ENCODE measurements at regions not wholly inside any gene's neighbourhood (a gene's known extent, or its start where the extent isn't known, plus 50 kb on each side); places are given as distances from the start of the nearest gene placed in this dataset.

- no peak for DNase-seq (ENCODE audit: extremely low spot score, insufficient read length, low read depth)
- FAIRE-seq, result no peak
Observed at GRCh38 chr3:135812057-135812456, 153.5 kb upstream of the PPP2R3A start.

GRCh38 chr3:135834465-135834864 lies 131.1 kb upstream of the PPP2R3A start:
- FAIRE-seq, result no peak
- no peak for DNase-seq (ENCODE audit: extremely low spot score, insufficient read length, low read depth)

DNA sequence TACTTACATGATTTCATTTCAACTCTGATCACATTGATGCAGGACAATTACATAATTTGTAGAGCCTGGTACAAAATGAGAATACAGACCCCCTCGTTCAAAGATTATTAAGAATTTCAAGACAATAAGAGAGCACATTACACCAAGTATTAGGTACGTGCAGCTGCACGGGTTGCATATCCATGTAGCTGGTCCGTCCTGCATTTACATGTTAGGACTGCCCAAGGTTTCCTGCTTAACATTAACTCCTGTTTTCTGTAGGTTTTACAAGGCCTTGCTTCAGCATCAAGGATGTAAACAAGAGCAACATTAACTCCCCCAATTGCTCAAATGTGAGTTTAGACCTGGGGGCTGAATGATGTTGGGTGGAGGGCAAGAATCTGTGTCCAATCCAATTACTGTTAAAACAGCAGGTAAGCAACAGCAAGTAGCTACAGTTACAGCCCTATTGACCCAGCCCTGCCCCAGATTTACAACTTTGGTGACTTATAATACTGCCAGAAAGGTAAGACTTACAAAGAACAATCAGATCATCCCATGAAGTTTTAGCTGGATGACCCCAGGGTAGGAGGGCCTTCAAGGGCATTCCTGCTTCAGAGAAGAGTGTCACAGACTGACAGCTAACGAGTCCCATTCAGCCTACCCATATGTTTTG lies 127.4 kb upstream of the PPP2R3A start:
- DNase-seq (ENCODE audit: extremely low spot score, insufficient read length, low read depth) (no peak), FAIRE-seq (no peak)

DNA sequence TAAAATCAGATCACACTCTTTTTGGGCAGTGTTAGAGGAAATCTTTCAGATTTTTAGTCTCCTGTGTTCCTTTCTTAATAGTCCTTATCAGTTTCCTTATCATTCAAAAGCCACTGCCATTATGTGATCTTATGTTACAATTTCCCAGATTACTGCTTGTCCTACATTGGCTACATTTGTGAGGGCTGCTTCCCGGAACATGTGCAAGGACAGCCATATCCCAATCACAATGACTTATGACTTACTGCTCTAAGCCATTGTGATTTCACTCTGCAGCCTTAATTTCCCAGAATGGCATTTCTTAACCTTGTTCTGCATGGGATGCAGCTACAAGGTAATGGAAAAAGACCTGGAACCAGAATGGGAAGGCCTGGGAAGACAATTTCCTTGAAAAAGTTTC lies 125.1 kb upstream of the PPP2R3A start:
- DNase-seq (ENCODE audit: extremely low spot score, insufficient read length, low read depth) (no peak), FAIRE-seq (no peak)

DNA sequence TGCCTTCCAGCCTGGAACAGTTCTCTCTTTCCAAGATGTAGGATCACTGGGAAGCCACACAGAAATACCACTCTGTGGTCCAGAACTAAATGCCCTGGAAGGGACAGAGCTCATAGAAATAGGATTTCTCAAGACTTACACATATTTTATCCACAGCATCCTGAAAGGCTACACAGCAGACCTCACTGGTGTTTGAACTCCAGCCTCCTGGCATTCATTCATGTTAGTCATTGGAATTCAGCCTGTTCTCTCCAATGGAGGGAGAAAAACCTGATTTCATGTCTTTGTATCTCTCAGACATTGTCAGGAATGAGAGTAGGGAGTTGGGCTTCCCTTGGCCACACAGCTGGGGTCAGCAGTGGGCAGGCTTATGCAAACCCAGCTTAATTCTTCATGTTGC lies 121.1 kb upstream of the PPP2R3A start:
- DNase-seq (ENCODE audit: extremely low spot score, insufficient read length, low read depth), result no peak
- FAIRE-seq, result no peak

- DNase-seq (ENCODE audit: extremely low spot score, insufficient read length, low read depth), result no peak
- FAIRE-seq, result no peak
Observed at GRCh38 chr3:135848051-135848450, 117.5 kb upstream of the PPP2R3A start.

DNA sequence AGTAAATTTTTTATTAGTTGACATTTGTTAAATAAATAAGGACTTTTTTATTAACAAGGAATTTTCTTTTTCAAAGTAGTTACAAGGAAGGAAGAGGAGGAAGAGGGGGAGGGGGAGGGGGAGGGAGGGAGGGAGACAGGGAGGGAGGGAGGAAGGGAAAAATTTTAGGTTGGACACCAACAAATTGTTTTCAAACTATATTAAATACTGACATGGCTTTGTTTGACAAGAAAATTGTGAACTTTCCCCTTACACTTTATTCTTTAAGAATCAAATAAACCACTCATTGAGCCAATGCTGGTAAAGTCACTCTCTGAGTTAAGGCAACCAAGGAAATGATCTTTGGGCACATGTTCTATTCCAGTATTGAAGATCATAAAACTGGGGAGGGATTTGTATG lies 115.7 kb upstream of the PPP2R3A start:
- FAIRE-seq (no peak), DNase-seq (ENCODE audit: extremely low spot score, insufficient read length, low read depth) (no peak)

DNA sequence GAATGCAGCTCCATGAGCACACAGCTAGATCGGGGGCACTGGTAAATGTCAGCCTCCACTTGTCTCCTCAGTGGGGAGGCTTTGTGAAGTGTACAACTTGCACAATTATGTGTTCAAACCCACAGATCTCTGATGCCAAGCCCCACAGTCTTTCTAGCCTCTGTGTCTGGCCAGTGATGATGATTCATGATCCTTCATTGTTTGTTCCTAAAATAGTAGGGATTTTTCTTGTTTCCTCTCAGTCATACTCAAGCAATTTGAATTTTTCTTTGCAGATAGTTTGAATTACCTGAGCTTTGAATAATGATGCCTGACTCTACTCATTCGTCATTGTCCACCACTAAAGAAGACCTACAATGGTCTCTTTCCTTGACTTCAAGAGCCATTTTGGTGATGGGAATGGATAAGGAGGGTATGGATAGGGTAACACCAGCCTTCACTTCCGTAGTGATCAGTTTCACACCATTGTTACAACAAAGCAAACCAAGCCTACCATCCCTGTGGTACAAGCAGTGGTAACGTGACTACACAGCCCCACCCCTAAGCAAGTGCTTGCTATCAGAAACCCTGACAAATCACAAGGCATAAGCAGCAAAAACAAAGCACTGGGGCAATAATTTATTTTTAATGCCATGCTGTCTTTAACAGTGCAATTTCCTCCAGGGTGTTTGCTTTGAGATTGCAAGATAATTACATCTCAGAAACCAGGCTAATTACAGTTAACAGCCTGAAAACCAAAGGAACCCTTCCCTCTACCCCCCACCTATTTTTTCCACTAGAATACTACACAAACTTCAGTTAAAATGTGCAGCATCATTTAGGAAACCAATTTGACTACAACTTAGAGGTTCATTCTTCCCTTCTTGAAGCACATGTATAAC lies 114.1 kb upstream of the PPP2R3A start:
- DNase-seq (ENCODE audit: extremely low spot score, insufficient read length, low read depth), result no peak
- FAIRE-seq, result no peak

DNA sequence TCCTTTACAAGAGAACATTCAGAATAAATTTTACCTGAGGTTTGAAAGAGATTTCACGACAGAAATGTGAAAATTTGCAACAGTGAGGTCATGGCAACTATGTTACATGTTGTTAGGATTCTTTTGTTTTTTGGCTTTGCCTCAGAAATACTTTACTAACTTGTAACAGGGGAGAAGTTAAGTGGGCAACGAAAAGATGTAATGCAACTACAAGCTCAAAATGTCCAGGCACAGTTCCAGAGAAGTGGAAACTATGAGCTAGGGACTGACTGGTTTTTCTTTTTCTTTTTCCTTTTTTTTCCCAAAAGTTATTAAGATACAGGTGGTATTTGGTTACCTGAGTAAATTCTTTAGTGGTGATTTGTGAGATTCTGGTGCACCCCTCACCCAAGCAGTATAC lies 111.5 kb upstream of the PPP2R3A start:
- DNase-seq (ENCODE audit: extremely low spot score, insufficient read length, low read depth) (no peak), FAIRE-seq (no peak)

DNA sequence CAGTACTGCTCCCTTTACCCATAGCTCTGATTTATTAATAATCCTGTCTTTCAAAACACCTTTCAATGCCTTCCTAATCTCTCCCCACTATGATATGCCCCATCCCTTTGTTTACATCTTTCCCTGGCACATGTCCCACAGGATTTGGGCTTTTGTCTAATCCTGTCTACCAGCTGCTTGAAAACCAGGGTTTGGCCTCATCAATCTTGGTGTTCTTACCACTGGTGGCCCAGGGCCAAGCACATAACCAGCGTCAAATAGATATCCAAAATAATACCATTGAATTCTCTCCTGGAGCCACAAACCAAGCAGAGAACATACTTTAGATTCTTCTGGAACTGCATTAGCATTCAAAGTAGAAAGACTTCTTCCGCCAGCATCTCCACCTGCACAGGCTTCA lies 104.8 kb upstream of the PPP2R3A start:
- DNase-seq (ENCODE audit: extremely low spot score, insufficient read length, low read depth) (no peak), FAIRE-seq (no peak)

GRCh38 chr3:135862361-135862760 lies 103.2 kb upstream of the PPP2R3A start:
- DNase-seq (ENCODE audit: extremely low spot score, insufficient read length, low read depth), result no peak
- FAIRE-seq, result no peak

- FAIRE-seq, result no peak
Observed at GRCh38 chr3:135864060-135864459, 101.5 kb upstream of the PPP2R3A start.

GRCh38 chr3:135865085-135865484 lies 100.4 kb upstream of the PPP2R3A start:
- DNase-seq (ENCODE audit: extremely low spot score, insufficient read length, low read depth) (no peak), FAIRE-seq (no peak)

More at GRCh38 chr3:135864060-135864459, 101.5 kb upstream of the PPP2R3A start:
- no peak for DNase-seq (ENCODE audit: extremely low spot score, insufficient read length, low read depth)

- DNase-seq (ENCODE audit: extremely low spot score, insufficient read length, low read depth) (no peak), FAIRE-seq (no peak)
Observed at GRCh38 chr3:135865553-135865952, 100.0 kb upstream of the PPP2R3A start.

GRCh38 chr3:135867911-135868310 lies 97.6 kb upstream of the PPP2R3A start:
- DNase-seq (ENCODE audit: extremely low spot score, insufficient read length, low read depth), result no peak
- FAIRE-seq, result no peak

- DNase-seq (ENCODE audit: extremely low spot score, insufficient read length, low read depth) (no peak), FAIRE-seq (no peak)
Observed at GRCh38 chr3:135868801-135869200, 96.7 kb upstream of the PPP2R3A start.

DNA sequence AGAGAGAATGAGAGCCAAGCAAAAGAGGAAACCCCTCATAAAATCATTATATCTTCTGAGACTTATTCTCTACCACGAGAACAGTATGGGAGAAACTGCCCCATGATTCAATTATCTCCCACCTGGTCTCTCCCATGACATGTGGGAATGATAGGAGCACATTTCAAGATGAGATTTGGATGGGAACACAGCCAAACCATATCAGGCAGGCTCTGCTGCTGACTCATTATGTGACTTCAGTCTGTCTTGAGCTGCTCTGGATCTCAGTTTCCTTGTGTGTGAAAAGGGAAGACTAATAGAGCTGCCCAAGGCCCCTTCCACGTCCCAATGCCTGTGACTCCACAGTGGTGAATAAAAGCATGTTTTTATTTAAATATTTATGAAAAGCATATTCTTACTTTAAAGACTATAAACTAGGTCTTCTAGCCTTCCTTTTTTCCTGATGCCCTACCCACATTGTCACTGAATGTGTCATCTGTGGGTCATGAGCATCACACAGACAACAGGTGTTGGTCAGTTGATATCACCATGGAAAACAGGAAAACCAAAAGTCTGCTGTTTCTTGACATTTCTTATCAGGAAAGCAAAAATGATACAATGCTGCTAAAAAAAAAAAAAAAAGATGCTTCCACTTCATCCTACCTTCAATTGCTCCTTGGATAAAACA lies 96.0 kb upstream of the PPP2R3A start:
- no peak for FAIRE-seq

DNA sequence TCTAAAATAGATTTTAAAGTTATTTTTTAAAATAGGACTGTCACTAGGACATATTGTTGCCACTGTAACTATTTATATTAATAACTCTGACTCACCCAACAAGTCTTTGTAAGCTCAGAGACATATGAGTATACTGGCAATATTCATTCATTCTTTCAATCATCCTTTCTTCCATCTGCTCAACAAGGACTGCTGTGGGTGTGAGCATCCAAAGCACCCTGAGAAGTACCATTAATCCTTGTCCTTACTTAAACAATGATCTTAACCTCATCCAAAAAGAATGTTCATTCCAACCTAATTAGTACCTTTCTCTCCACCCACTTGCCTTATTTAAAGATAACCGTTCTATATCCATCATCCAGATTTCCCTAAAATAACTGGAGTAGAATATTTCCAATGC lies 94.2 kb upstream of the PPP2R3A start:
- DNase-seq (ENCODE audit: extremely low spot score, insufficient read length, low read depth) (no peak), FAIRE-seq (no peak)

More for the DNA sequence above, 96.0 kb upstream of the PPP2R3A start:
- no peak for DNase-seq (ENCODE audit: extremely low spot score, insufficient read length, low read depth)

DNA sequence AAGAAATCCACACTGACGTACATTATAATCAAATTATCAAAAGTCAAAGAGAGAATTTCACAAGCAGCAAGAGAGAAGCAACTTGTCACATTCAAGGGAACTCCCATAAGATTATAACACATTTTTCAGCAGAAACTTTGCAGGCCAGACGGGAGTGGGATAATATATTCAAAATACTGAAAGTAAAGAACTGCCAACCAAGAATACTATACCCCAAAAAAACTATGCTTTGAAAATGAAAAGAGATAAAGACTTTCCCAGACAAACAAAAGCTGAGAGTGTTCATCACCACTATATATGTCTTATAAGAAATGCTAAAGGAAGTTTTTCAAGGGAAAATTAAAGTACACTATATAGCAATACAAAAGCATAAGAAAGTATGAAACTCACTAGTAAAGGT lies 91.5 kb upstream of the PPP2R3A start:
- DNase-seq (ENCODE audit: extremely low spot score, insufficient read length, low read depth) (no peak), FAIRE-seq (no peak)

DNA sequence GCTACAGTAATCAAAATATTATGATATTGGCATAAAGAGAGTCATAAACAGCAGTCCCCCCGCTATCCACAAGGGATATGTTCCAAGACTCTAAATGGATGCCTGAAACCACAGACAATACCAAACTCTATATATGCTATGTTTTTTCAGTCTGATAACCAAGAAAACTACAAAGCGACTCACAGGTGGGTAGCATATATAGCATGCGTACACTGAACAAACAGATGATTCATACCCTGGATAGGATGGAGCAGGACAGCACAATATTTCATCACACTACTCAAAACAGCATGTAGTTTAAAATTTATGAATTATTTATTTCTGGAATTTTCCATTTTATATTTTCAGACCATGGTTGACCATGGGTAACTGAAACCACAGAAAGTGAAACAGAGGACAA lies 87.0 kb upstream of the PPP2R3A start:
- FAIRE-seq (no peak), DNase-seq (ENCODE audit: extremely low spot score, insufficient read length, low read depth) (no peak)

GRCh38 chr3:135885885-135886284 lies 79.6 kb upstream of the PPP2R3A start:
- no peak for DNase-seq (ENCODE audit: extremely low spot score, insufficient read length, low read depth)
- FAIRE-seq, result no peak

Measured in GM18507 (cell line).